ENCODE measurements at regions not wholly inside any gene's neighbourhood (a gene's known extent, or its start where the extent isn't known, plus 50 kb on each side); places are given as distances from the start of the nearest gene placed in this dataset.
A peak's percentile ranks its signal among the peaks of the same experiment; 100 is the strongest.
"Not testable (repeated sequence)": the region's sequence is repeated elsewhere in the genome, so short reads cannot be mapped to it uniquely, and the experiment has no call there.

DNA sequence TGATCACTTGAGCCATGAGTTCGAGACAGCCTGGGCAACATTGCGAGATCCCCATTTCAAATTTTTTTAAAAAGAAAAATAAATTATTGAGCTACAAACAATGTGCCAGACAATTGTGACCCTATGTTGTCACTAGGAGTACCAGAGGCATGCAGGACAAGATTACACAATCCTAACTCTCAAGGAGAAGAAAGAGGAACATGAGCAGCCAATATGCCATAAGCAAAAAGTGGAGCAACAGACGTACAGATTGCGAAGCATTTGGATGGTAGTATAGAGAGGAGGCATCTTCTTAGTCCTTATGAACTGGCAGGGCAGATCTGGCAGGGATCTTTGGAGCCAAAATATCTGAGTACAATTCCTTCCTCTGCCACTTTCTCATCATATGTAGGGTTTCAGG, 156.4 kb downstream of the OR2B2 start:
- no peak for DNase-seq (ENCODE audit: low spot score)
- in situ Hi-C loops (cut with HindIII; ENCODE audit: low sequenced_read_pairs) = no loop called here

DNA sequence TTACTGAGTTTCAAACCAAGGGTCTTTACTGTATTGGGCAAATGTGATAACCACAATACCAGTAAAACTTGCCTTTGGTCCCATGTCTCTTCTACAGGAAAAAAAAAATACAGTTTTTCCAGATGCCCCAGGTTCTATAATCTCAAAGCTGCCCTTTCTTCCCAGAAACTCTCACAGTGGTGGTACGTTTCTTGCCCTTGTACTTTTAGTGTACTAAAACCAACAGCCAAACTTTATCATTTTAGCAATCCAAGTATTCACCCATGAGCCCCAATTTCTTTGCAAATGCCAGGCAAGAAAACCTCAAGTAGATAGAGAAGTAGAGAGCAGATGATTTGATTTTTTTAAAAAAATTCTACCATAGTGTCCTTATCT, 157.8 kb downstream of the OR2B2 start:
- peak; percentile 34 for DNase-seq (ENCODE audit: low spot score)
- in situ Hi-C loops (cut with HindIII; ENCODE audit: low sequenced_read_pairs) = no loop called here

DNA sequence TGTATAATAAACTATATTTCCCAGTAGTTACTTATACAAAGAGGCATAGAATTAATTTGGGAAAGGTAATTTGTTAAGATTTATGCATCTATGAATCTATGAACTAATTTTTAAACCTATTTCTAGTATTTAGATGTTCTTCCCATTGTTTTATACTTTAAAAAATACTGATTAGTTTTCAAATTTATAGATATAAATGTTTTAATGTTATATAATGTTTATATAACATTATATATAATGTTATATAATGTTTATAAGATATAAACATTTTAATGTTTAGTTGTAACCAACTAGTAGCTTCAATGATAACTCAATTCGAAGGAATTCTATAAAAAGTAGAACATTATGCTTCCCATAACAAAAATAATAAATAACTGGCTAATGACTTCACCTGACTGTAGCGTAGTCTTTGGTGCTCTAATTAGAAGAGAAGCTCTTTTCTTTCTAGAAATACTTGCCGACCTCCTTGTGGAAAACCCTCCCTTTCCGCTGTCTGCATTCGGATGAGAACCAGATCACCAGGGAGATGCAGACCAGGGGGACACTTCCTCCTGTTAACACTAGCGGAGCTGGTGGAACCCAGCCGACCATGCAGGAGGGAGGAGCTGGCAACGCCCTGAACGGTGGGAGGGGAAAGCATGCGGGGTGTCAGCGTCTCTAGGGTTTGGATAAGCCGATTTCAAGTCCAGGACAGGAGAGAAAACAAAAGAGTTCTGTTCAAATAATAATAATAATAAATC, 158.4 kb downstream of the OR2B2 start:
- in situ Hi-C loops (cut with HindIII; ENCODE audit: low sequenced_read_pairs) = no loop called here
- peak; percentile 89 for DNase-seq (ENCODE audit: low spot score)

DNA sequence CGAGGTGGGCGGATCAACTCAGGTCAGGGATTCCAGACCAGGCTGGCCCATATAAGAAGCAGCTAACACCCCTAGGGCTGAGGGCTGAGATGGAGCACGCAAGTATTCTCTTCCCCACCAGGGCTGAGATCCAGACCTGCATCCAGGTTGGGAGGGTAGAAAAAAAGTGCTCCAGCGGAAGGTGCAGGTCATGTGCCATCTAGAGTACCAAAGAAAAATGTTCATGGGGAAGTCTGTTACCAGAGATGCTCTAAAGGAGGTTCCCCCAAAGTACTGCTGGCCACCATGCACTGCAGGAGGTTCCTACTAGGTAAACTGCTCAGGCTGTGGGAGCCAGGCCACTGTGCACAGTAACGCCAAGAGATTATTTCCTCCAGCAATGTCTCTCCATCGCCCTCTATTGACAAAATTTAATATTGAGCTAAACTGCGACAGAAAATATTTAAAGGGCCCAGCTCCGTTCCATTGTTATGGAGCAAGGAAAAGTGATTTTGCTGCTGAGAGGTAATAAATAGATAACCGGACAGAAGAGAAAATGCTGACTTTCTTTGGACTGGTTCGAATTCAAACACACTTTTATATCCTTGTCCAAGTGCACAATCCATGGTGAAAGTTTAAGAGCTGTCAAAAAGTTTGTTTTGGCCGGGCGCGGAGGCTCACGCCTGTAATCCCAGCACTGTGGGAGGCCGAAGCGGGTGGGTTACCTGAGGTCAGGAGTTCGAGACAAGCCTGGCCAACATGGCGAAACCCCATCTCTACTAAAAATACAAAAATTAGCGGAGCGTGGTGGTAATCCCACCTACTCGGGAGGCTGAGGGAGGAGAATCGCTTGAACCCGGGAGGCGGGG, 159.9 kb downstream of the OR2B2 start:
- peak; percentile 92 for DNase-seq (ENCODE audit: low spot score)
- in situ Hi-C loops (cut with HindIII; ENCODE audit: low sequenced_read_pairs) = no loop called here

DNA sequence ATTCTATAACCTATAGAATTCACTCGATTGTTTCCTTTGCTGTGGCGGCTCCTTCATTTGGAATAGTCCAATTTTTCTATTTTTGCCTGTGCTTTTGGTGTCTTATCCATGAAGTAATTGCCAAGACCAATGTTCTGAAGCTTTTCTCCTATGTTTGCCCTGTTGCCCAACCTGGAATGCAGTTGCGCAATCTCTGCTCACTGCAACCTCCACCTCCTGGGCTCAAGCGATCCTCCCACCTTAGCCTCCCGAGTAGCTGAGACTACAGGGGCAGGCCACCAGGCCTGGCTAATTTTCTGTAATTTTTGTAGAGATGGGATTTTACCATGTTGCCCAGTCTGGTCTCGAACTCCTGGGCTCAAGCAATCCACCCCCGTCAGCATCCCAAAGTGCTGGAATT, 163.5 kb downstream of the OR2B2 start:
- no peak for DNase-seq (ENCODE audit: low spot score)
- in situ Hi-C loops (cut with HindIII; ENCODE audit: low sequenced_read_pairs) = no loop called here

DNA sequence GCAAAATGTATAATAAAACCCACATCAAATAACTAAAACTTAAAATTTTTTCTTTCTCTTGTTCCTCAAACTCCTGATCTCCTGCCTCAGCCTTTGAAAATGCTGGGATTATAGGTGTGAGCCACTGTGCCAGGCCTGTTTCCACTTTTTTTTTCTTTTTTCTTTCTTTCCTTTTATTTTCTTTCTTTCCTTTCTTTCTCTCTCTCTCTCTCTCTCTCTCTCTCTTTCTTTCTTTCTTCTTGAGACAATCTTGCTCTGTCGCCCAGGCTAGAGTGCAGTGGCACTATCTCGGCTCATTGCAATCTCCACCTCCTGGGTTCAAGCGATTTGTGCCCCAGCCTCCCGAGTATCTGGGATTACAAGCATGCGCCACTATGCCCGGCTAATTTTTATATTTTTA, 164.6 kb downstream of the OR2B2 start:
- in situ Hi-C loops (cut with HindIII; ENCODE audit: low sequenced_read_pairs) = no loop called here
- DNase-seq (ENCODE audit: low spot score) = no peak

DNA sequence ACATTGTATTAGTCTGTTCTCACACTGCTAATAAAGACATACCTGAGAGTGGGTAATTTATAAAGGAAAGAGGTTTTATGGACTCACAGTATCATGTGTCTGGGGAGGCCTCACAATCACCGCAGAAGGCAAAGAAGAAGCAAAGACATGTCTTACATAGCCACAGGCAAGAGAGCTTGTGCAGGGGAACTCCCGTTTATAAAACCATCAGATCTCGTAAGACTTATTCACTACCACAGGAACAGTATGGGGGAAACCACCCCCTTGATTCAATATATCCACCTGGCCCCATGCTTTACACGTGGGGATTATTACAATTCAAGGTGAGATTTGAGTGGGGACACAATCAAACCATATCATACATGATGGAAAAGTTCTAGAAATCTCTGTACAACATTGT, 165.3 kb downstream of the OR2B2 start:
- in situ Hi-C loops (cut with HindIII; ENCODE audit: low sequenced_read_pairs); DNase-seq (ENCODE audit: low spot score): not testable (repeated sequence)

DNA sequence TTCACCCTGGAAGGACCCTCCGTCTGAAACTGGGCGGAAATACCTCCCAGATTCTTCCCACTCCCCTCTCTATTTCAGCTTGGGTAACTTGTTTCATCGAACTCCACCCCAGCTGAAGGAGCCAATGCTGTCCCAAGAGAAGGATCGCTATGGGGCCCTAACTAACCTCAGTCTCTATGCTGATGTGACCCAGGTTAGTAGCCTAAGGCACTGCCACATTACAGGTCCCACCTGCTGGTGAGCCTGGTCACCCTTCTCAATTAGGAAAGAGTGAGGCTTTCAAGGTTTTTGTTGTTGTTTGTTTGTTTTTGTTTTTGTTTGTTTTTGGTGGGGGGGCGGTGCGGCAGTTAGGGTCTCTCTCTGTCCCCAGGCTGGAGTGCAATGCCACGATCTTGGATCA, 168.4 kb downstream of the OR2B2 start:
- in situ Hi-C loops (cut with HindIII; ENCODE audit: low sequenced_read_pairs) = no loop called here
- no peak for DNase-seq (ENCODE audit: low spot score)

DNA sequence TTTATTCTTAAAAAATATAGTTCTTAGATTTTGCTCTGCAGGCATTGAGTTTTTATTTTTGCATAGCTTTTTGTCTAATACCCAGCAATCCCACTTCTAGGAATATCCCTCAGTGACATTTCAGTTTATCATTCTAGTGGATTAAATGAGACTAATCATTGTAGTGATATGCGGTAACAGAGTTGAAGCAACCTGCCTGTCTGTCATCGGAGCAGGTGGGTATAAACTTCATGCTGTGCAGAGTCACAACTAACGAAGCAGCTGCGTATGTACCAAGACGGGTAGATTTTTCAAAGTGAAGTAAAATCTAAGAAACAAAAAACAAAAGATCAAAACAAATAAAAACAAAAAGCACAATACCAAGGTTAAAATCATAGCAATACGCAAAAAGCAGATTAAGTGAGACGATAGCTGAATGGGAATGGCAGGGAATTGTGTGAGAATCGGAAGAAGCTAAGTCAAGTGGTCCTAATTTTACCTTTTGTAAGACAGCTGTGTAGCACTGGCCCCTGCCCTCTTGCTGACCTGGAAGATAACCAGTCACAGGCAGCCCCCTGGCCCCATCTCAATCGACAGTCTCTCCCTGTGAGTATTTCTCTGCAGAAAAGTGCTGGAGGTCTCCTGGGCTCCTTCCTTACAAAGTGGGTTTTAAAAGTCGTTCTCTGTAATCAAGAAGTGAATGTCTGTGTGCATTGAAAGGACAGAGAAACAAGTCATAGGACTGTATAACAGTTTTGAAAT, 169.2 kb downstream of the OR2B2 start:
- in situ Hi-C loops (cut with HindIII; ENCODE audit: low sequenced_read_pairs) = no loop called here

DNA sequence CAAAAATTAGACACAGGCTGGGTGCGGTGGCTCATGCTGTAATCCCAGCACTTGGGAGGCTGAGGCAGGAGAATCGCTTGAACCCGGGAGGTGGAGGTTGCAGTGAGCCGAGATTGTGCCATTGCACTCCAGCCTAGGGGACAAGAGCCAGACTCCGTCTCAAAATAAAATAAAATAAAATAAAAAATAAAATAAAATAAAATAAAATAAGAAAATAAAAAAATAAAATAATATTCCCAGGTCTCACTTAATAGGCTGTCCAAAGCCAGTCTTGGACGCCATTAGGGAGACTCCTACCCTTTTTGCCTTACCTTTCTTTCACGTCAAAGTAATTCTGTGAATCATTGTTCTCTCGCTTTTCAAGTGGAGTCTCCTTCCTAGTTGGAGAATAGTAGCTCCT, 172.3 kb downstream of the OR2B2 start:
- DNase-seq (ENCODE audit: low spot score); in situ Hi-C loops (cut with HindIII; ENCODE audit: low sequenced_read_pairs): not testable (repeated sequence)

More for the DNA sequence above, 169.2 kb downstream of the OR2B2 start:
- DNase-seq (ENCODE audit: low spot score) = no peak

DNA sequence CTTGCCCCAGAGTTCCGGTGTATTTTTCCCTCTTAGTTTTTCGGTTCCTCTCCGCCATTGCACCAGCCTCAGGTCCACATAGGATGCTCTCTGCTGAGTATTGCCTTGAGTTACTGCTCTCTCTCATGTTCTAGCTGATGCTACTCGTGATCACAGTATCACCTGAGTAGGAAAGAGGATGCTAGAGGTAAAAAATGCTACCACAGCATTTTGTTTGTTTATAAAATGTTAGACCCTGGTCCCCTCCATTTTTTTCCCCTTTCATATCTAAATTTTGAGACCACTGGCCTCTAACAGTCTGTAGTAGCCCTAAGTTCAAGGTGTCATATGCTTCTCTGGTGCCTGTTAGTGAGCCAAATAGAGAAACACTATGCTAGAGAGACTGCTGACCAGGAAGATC, 175.5 kb downstream of the OR2B2 start:
- no peak for DNase-seq (ENCODE audit: low spot score)
- in situ Hi-C loops (cut with HindIII; ENCODE audit: low sequenced_read_pairs) = no loop called here

DNA sequence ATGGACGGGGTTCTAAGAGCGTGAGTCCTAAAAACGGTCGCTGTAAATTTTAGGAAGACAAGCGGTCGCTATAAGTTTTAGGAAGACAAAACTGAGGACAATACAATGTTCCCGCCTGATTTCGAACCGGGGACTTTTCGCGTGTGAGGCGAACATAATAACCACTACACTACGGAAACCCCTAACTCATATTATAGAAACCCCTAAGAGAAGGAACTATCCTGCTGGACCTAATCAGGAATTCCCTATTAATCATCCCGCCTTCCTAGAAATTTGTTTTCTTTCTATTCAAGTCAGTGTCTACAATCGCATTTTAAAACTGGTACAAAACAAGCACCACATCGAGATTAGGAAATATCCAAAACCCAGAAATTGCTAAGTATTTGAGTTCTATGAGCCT, 183.8 kb downstream of the OR2B2 start:
- no peak for DNase-seq (ENCODE audit: low spot score)
- in situ Hi-C loops (cut with HindIII; ENCODE audit: low sequenced_read_pairs) = no loop called here

DNA sequence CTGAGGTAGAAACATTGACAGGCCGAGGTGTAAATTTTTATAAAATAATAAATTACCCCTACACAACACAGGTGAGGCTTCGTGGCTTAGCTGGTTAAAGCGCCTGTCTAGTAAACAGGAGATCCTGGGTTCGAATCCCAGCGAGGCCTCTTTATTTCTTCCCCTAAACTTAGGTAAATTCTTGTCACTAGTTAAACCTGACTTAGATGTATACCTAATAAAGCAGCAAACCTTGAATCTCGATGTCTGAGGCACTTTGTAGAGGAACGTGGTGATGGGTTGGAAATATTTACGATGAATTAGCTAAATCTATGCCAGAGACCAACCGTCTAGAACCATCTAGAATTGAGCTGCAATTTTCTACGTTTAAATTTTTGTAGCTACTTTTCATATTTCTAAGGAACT, 185.6 kb downstream of the OR2B2 start:
- no peak for DNase-seq (ENCODE audit: low spot score)
- in situ Hi-C loops (cut with HindIII; ENCODE audit: low sequenced_read_pairs) = no loop called here

DNA sequence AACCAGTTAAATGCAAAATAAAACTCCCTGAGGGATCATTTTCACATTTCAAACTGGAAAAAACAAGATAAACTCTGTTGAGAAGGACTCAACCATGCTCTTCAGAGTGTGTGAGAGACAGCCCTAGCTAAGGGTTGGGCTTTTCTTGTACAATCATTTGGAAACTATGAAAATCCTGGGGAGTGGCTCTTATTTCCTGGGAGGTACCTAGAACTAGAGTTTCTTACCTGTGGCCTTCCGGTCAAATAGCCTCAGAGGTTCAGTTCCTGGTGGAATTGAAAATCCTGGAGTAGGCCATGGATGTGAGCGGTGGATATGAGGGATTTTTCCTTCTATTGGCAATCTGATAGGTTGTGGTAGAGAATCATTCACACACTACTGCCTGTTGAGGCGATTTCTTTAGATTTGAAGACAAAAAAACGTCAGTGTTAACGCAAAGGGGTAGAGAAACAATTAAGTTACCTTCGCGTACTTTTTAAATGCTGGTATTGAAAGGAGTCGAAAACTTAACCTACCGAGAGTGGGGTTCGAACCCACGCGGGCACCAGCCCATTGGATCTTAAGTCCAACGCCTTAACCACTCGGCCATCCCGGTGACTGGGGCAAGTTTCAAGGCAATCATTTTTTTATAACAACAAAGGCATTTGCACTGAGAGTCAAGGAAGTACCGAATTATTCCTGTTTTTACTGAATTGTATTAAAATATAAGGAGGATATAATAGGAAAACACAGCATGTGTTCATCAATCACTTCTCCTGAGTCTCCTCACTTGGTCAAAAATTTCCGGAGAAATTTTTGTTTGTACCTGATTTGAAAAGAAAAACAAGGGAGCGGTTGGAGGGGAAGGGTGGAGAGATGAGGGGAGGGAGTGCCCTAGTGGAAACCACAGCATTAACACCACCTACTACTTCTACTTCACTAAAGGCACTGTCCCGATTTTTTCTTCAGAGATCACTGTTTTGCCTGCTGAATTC, 191.3 kb downstream of the OR2B2 start:
- DNase-seq (ENCODE audit: low spot score) = no peak
- in situ Hi-C loops (cut with HindIII; ENCODE audit: low sequenced_read_pairs) = no loop called here

DNA sequence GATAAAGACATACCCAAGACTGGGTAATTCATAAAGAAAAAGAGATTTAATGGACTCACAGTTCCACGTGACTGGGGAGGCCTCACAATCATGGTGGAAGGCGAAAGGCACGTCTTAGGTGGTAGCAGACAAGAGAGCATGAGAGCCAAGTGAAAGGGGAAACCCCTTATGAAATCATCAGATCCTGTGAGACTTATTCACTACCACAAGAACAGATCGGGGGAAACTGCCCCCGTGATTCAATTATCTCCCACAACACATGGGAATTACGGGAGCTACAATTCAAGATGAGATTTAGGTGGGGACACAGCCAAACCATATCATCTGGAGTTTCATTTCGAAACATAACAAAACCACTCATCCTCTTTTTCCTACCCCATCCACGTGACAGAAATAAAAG, 193.2 kb downstream of the OR2B2 start:
- DNase-seq (ENCODE audit: low spot score); in situ Hi-C loops (cut with HindIII; ENCODE audit: low sequenced_read_pairs): not testable (repeated sequence)

DNA sequence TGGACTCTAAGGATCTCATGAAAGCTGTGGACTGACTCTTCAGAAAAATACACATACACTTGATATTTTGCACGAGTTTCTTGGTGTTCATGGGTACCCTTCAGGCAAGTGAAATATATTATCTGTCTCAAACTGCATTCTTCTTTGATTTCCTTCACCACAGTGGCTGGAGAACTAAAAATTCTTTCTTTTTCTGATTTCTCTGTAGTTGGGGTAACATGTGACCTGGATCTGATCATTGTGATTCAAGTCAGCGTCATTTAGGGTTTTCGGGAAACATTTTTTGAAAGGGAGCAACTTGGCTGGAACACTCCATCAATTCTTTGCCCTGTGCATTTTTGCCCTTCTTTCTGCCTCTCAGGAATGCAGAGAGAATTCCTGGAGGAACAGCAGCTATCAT, 205.8 kb downstream of the OR2B2 start:
- no peak for DNase-seq (ENCODE audit: low spot score)
- in situ Hi-C loops (cut with HindIII; ENCODE audit: low sequenced_read_pairs) = no loop called here

DNA sequence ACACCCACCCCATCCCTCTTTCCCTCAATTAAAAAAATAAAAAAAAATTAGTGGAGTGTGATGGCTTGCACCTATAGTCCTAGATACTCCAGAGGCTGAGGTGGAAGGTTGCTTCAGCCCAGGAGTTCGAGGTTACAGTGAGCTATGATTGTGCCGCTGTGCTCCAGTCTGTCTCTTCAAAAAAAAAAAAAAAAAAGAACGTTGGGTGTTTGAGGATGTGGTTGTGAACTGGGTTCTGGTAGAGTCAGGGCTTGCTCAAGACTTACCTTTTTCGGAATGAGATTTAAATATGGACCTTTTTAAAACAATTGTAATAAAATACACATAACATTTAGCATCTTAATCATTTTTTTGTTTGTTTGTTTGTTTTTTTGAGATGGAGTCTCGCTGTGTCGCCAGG, 211.9 kb downstream of the OR2B2 start:
- in situ Hi-C loops (cut with HindIII; ENCODE audit: low sequenced_read_pairs) = no loop called here
- no peak for DNase-seq (ENCODE audit: low spot score)

DNA sequence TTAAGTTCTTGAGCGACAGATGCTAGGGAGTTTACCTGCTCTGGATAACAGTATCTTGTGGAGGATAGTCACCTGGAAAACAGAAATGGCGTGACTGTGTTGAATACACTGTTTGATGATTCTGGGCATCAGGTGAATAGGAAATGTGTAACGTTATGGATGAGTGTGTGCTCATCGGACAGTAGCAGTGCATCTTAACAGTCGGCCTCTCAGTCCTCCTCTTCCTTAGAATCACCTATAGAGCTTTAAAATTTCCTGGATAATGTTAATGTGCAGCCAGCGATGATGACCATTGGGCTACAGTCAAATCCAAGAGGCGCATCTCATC, 217.7 kb downstream of the OR2B2 start:
- in situ Hi-C loops (cut with HindIII; ENCODE audit: low sequenced_read_pairs) = no loop called here
- no peak for DNase-seq (ENCODE audit: low spot score)

All from G401 (cell line).